Thyroid gland (tissue), 4 donors: ENCODE measurements at regions not wholly inside any gene's neighbourhood (a gene's known extent, or its start where the extent isn't known, plus 50 kb on each side); places are given as distances from the start of the nearest gene placed in this dataset.

Experiments used
- CTCF ChIP-seq, 6 experiments: fragments of 200-600 bp in 3 of 6; fragments of 450-650 bp in 3 of 6; sonication (generic) in 3 of 6; IDR thresholded peaks; one replicate each; pipeline ENCODE4 v1.5.1; 2016 to 2019; ENCODE audit warnings: antibody characterized with exemption in 6 of 6, mild to moderate bottlenecking in 2 of 6, inconsistent platforms in 1 of 6, moderate library complexity in 1 of 6
- POLR2A ChIP-seq, 2 donors: fragments of 450-650 bp; IDR thresholded peaks; one replicate each; pipeline ENCODE4 v1.6.1; 2017; ENCODE audit warnings: antibody characterized with exemption in 2 of 2, mild to moderate bottlenecking in 2 of 2, moderate library complexity in 1 of 2

- TF ChIP-seq POLR2A (IDR thresholded peaks at IDR 0.05) (no peak), CTCF (IDR thresholded peaks at IDR 0.05) (no peak)
Measured at GRCh38 chr6:61044011-61044410, 1242.0 kb downstream of the KHDRBS2 start.
